OCI-LY3 (cell line): ENCODE measurements at regions not wholly inside any gene's neighbourhood (a gene's known extent, or its start where the extent isn't known, plus 50 kb on each side); places are given as distances from the start of the nearest gene placed in this dataset.

Experiments used
- H2AFZ ChIP-seq: fragments of 200-600, 300-600 bp; shearing (Covaris generic); 2 replicates; pipeline ENCODE4 v1.6.0; 2014; ENCODE audit warnings: antibody characterized with exemption, low read depth, low read length
- H3K27ac ChIP-seq: fragments of 200-600, 300-600 bp; sonication (generic); 2 replicates; pipeline ENCODE4 v1.5.1; 2014; ENCODE audit warnings: mild to moderate bottlenecking, low read length, moderate library complexity, mixed read lengths
- H3K27me3 ChIP-seq: fragments of 200-600, 300-600 bp; sonication (generic); 2 replicates; pipeline ENCODE4 v1.6.1; 2014; ENCODE audit warnings: low read depth, low read length, mixed read lengths
- H3K36me3 ChIP-seq: fragments of 200-600, 300-600 bp; sonication (generic); replicated peaks from 2 replicates; pipeline ENCODE3; 2014; ENCODE audit warnings: low read depth, low read length, mixed read lengths
- H3K4me1 ChIP-seq: fragments of 300-600, 200-600 bp; sonication (generic); 2 replicates; pipeline ENCODE4 v1.6.1; 2014; ENCODE audit warnings: low read length, mixed read lengths
- H3K4me2 ChIP-seq: fragments of 200-600, 300-600 bp; sonication (generic); 2 replicates; pipeline ENCODE4 v1.6.1; 2014; ENCODE audit warnings: low read length, mixed read lengths
- H3K4me3 ChIP-seq: fragments of 300-600, 200-600 bp; sonication (generic); 2 replicates; pipeline ENCODE4 v1.5.1; 2014; ENCODE audit warnings: antibody characterized with exemption, mild to moderate bottlenecking, low read length, moderate library complexity
- H3K79me2 ChIP-seq: fragments of 300-600, 200-600 bp; shearing (Covaris generic); 2 replicates; pipeline ENCODE4 v1.6.1; 2014; ENCODE audit warnings: mild to moderate bottlenecking, low read length, mixed read lengths
- H3K9ac ChIP-seq: fragments of 300-600, 200-600 bp; shearing (Covaris generic); 2 replicates; pipeline ENCODE4 v1.6.0; 2014; ENCODE audit warnings: mild to moderate bottlenecking, low read length, moderate library complexity
- H3K9me3 ChIP-seq: fragments of 200-600, 300-600 bp; shearing (Covaris generic); 2 replicates; pipeline ENCODE4 v1.6.1; 2014; ENCODE audit warnings: low read length, mixed read lengths; ENCODE audit not compliant: insufficient read depth
- H4K20me1 ChIP-seq: fragments of 200-600, 300-600 bp; sonication (generic); 2 replicates; pipeline ENCODE4 v1.6.1; 2016; ENCODE audit warnings: low read length, mixed read lengths; ENCODE audit not compliant: insufficient read depth
- EZH2phosphoT487 ChIP-seq: fragments of 200-600 bp; shearing (Covaris generic); IDR thresholded peaks from 2 replicates; pipeline ENCODE4 v1.6.1; 2018; ENCODE audit warnings: antibody characterized with exemption, mixed run types, low read depth
- TF ChIP-seq, protein P1 (sequence below): fragments of 200-600, 300-600 bp; sonication (generic); IDR thresholded peaks from 2 replicates; pipeline ENCODE4 v1.5.1; 2014; ENCODE audit warnings: antibody characterized with exemption, low read length, low read depth

DNA sequence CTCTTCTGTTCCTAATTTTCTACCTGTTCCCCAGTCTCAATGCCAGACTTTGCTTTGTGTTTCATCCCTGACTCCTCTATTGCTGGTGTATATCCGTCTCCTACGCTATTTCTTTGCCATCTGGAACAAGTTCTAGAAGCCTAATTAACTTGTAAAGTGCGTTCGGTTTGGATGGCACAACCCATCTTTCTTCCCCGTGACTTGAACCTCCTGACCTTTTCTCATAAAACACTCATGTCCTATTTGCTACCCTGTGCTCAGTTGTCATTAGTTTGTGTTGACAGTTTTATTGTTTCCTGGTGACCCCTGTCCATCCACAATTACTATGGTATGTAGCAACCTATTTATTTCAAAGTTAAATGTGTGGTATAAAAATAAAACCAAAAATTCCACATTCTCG, 323.5 kb downstream of the TLE4 start:
- Histone ChIP-seq H2AFZ (no peak overlapping the region), H3K36me3 (no peaks in the 10 kb centered on the region), H4K20me1 (no peaks in the 10 kb centered on the region), H3K9me3 (no peaks in the 10 kb centered on the region), H3K27ac (no peak overlapping the region), H3K27me3 (peaks cover 13% of the 10 kb centered on the region), H3K9ac (no peak overlapping the region), H3K79me2 (no peaks in the 10 kb centered on the region), H3K4me1 (no peaks in the 10 kb centered on the region), H3K4me2 (no peak overlapping the region), H3K4me3 (no peak overlapping the region)
- TF ChIP-seq, protein P1, sequence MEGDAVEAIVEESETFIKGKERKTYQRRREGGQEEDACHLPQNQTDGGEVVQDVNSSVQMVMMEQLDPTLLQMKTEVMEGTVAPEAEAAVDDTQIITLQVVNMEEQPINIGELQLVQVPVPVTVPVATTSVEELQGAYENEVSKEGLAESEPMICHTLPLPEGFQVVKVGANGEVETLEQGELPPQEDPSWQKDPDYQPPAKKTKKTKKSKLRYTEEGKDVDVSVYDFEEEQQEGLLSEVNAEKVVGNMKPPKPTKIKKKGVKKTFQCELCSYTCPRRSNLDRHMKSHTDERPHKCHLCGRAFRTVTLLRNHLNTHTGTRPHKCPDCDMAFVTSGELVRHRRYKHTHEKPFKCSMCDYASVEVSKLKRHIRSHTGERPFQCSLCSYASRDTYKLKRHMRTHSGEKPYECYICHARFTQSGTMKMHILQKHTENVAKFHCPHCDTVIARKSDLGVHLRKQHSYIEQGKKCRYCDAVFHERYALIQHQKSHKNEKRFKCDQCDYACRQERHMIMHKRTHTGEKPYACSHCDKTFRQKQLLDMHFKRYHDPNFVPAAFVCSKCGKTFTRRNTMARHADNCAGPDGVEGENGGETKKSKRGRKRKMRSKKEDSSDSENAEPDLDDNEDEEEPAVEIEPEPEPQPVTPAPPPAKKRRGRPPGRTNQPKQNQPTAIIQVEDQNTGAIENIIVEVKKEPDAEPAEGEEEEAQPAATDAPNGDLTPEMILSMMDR = no peak
- no peak for TF ChIP-seq EZH2phosphoT487

DNA sequence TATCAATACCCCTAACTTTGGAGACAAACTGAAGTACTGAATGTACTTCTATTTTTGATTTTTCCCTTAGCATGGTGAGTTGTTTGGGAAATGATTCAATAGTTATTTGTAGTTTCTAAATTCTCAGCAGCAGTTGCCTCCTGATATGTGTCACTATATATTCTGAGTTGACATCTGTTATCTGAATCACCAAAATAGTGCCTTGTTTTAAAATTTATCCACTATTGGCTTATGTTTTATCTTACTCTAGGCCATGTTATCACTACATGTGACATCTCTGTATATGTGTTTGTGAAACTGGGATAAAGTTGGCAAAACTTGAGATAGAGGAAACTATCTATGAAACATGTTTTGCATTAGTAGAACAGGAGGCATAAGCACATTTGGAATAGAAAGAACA, 317.6 kb downstream of the TLE4 start:
- TF ChIP-seq EZH2phosphoT487 = no peak
- TF ChIP-seq, protein P1 = no peak
- Histone ChIP-seq H3K36me3 (no peaks in the 10 kb centered on the region), H2AFZ (no peak overlapping the region)

DNA sequence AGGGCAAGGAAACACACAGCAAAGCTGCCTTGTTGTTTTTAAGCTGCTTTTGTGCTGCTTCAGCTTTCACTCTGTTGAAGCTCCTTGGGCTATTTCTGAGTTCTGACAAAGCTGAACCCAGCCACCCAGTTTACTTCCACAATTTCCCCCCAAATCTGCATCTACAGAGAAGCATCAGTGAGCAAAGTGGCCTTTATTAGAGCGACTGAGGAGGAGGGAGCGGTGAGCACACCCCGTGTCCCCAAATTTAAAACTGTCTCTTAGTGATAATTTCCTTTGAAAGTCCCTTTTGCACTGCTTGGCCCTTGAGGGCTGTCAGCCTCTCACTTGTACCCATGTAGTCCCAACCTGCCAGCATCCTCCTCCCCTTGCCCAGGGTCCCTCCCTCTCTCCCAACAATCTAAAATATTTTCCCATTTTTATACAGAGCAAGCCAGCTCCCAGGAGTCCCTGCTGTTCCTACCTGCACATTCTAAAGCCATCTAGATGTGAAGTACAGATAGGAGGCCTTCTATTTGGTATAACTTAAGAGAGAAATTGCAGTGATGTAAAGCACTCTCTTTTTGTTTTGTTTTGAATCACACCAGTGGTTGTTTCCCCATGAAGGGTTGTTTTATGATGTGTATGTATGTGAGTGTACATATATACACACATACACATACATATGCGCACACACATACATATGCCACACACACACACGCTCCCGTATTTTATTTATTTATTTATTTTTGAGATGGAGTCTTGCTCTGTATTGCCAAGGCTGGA, 313.5 kb downstream of the TLE4 start:
- Histone ChIP-seq H3K9me3 (no peaks in the 10 kb centered on the region), H3K27me3 (peaks cover 27% of the 10 kb centered on the region; the same call in 1 of the 2 replicates), H3K79me2 (no peaks in the 10 kb centered on the region), H3K36me3 (no peaks in the 10 kb centered on the region), H3K27ac (no peak overlapping the region), H2AFZ (no peak overlapping the region), H3K4me2 (no peak overlapping the region), H3K4me3 (no peak overlapping the region), H3K9ac (no peak overlapping the region), H3K4me1 (peaks cover 20% of the 10 kb centered on the region), H4K20me1 (no peaks in the 10 kb centered on the region)
- TF ChIP-seq EZH2phosphoT487 = no peak
- TF ChIP-seq, protein P1 = no peak

More for the DNA sequence above, 317.6 kb downstream of the TLE4 start:
- no peak overlapping the region for H3K9ac ChIP-seq
- no peaks in the 10 kb centered on the region for H3K79me2 ChIP-seq
- H3K9me3 ChIP-seq = no peaks in the 10 kb centered on the region
- H4K20me1 ChIP-seq = no peaks in the 10 kb centered on the region
- no peak overlapping the region for H3K4me3 ChIP-seq
- no peak overlapping the region for H3K4me2 ChIP-seq
- H3K27me3 ChIP-seq = peaks cover 23% of the 10 kb centered on the region
- H3K4me1 ChIP-seq = peaks cover 9% of the 10 kb centered on the region
- no peak overlapping the region for H3K27ac ChIP-seq

GRCh38 chr9:79884546-79884945, 312.8 kb downstream of the TLE4 start:
- H3K9me3 ChIP-seq = no peaks in the 10 kb centered on the region
- TF ChIP-seq, protein P1 = no peak
- no peak for TF ChIP-seq EZH2phosphoT487
- H3K4me3 ChIP-seq = no peak overlapping the region
- H3K79me2 ChIP-seq = no peaks in the 10 kb centered on the region
- H3K9ac ChIP-seq = no peak overlapping the region
- no peak overlapping the region for H3K27ac ChIP-seq
- peaks cover 24% of the 10 kb centered on the region for H3K4me1 ChIP-seq
- H4K20me1 ChIP-seq = no peaks in the 10 kb centered on the region
- peaks cover 27% of the 10 kb centered on the region; the same call in 1 of the 2 replicates for H3K27me3 ChIP-seq
- no peak overlapping the region for H3K4me2 ChIP-seq
- H2AFZ ChIP-seq = no peak overlapping the region
- no peaks in the 10 kb centered on the region for H3K36me3 ChIP-seq
